Stimulated activated naive CD8-positive, alpha-beta T cell treated with anti-CD3 and anti-CD28 coated beads, Interleukin-15, amount 100 ng/mL, for 72 hours (primary cell): ENCODE measurements at regions not wholly inside any gene's neighbourhood (a gene's known extent, or its start where the extent isn't known, plus 50 kb on each side); places are given as distances from the start of the nearest gene placed in this dataset.

Source experiments
- ATAC-seq: fragments of 150-1000 bp; cut with Tn5 transposase; 2 replicates; pipeline ENCODE4 v1.10.0; 2021; ENCODE audit warnings: mild to moderate bottlenecking, moderate library complexity
- DNase-seq, 2 donors: peaks; one replicate each; pipeline ENCODE4 v3.0.0; 2021 to 2022
- H3K27ac Mint-ChIP-seq, 2 donors: one replicate each; pipeline ENCODE4 v1.8.0; 2022; ENCODE audit warnings: mild to moderate bottlenecking in 2 of 2, mixed read lengths in 2 of 2, moderate library complexity in 2 of 2
- H3K27me3 Mint-ChIP-seq: one replicate; pipeline ENCODE4 v1.8.0; 2022; ENCODE audit warnings: mixed read lengths
- H3K4me1 Mint-ChIP-seq: one replicate; pipeline ENCODE4 v1.8.0; 2022; ENCODE audit warnings: mild to moderate bottlenecking, mixed read lengths
- H3K4me3 Mint-ChIP-seq, 2 donors: one replicate each; pipeline ENCODE4 v1.8.0; 2022; ENCODE audit warnings: mild to moderate bottlenecking in 2 of 2, mixed read lengths in 2 of 2, moderate library complexity in 1 of 2
- H3K9me3 Mint-ChIP-seq, 2 donors: one replicate each; pipeline ENCODE4 v1.8.0; 2022; ENCODE audit warnings: mixed read lengths in 2 of 2

DNA sequence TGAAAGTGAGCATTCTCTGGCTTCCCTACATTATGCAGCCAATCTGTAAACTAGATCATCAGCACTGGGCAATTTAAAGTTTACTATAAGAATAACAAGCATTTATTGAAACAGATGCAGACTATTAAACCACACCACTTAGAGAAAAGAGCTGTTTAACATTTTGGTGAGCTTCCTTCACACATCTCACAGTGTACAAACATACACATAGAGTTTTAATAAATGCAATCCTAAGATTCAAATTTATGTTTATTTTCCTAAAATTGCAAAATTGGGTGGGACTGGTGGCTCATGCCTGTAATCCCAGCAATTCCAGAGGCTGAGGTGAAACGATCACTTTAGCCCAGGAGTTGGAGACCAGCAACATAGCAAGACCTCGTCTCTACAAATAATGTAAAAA is 199.3 kb downstream of the SH3BP4 start:
- DNase-seq, result no peak
- no peak for ATAC-seq
- H3K9me3 Mint-ChIP-seq, result no peaks in the 10 kb centered on the region
- H3K4me3 Mint-ChIP-seq, result no peak overlapping the region
- no peaks in the 10 kb centered on the region for H3K4me1 Mint-ChIP-seq
- no peak overlapping the region for H3K27ac Mint-ChIP-seq
- H3K27me3 Mint-ChIP-seq, result peaks cover 8% of the 10 kb centered on the region

DNA sequence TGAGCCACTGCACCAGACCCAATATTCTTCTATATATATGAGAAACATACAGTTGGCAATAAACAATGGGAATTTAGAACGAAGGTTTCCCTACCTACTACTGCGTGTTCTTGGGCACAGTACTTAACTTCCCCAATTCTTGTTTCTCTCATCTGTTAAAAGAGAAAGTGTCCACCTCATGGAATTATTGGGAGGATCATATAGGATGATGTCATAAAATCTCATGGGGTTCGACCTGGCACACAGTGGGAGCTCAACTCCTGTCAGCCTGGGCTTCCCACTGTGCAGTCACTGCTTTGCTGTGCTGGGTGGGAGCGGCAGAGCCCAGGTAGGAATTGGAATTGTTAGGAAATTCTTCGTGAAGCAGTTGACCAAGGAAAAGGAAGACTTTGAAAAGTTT is 203.3 kb downstream of the SH3BP4 start:
- Mint-ChIP-seq H3K27me3 (peaks cover 26% of the 10 kb centered on the region), H3K4me3 (no peak overlapping the region), H3K9me3 (no peaks in the 10 kb centered on the region), H3K27ac (no peak overlapping the region), H3K4me1 (no peaks in the 10 kb centered on the region)
- DNase-seq (no peak), ATAC-seq (no peak)

DNA sequence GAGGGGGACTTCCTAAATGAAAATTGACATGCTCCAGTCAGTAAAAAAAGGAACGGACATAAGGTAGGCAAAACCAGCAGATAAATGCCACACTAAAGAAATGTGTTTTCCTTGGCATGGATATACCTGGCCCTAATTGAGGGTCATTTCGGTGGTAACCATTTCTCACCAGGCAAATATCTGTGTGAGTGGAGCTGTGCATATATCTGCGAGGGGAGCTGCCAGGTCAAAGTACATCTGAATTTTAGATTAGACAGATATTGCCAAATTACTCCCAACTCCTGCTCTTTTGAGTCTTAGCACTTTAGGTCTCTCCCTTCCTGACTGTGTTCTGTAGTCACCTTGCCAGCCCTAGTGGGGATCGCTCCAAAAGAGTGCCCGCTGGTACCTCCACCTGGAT is 204.2 kb downstream of the SH3BP4 start:
- Mint-ChIP-seq H3K27ac (no peak overlapping the region), H3K4me3 (no peak overlapping the region), H3K4me1 (no peaks in the 10 kb centered on the region), H3K9me3 (no peaks in the 10 kb centered on the region), H3K27me3 (peaks cover 29% of the 10 kb centered on the region)
- DNase-seq, result no peak
- ATAC-seq, result no peak

DNA sequence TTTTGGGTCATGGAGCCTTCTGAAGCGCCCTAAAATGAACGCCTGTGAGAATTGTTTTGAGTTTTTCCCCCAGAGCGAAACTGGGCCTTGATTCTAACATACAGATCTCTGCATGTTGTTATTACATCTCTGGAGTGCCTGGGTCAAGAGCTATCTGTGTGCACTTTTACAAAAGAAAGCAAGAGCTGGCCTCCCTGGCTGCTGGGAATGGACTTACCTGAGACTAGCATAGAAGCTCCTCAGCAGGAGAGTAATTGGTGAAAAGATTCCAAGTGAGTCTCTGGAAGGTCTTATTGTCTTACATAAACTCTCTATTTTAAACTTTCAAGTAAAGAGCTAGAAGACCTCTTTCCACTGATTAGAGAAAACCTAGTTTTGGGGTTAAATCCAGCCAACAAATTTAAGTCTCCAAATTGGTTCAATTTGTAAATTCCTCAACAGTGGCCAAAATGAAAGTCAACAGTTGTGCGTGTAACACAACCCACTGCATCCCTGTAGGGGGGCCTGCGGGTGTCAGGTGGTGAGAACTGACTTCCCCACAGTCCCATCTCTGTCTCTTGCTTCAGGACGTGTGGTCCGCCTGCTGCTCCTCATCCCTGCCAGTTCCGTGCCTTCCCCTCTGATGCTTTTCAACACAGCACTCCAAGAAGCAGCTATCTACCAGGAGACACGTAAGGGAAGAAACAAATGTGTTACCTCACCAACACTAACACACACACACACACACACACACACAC is 206.1 kb downstream of the SH3BP4 start:
- Mint-ChIP-seq H3K4me1 (no peaks in the 10 kb centered on the region), H3K4me3 (no peak overlapping the region), H3K27ac (no peak overlapping the region), H3K9me3 (no peaks in the 10 kb centered on the region), H3K27me3 (peaks cover 39% of the 10 kb centered on the region)
- DNase-seq, result no peak
- no peak for ATAC-seq

DNA sequence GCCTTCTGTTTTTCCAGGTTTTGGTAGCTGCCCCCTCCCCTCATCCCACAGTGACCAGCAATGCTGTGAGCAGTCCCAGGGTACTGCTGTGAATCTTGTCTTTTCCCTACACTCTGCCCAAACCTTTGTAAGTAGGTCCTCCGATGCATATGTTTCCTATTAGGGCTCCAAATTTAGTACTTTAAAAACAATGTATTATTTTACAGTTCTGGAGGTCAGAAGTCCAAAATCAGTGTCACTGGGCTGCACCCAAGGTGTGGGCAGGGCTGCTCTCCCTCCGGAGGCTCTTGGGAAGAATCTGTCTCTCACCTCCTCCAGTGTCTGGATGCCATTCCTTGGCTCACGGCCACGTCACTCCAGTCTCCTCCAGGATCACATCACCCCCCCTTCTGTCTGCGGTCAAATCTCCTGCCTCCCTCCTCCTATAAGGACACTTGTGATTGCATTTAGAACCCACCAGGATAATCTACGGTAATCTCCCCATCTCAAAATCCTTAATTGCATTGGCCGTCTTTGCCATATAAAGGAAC is 208.5 kb downstream of the SH3BP4 start:
- Mint-ChIP-seq H3K27ac (no peak overlapping the region), H3K27me3 (peaks cover 42% of the 10 kb centered on the region)
- DNase-seq, result no peak

DNA sequence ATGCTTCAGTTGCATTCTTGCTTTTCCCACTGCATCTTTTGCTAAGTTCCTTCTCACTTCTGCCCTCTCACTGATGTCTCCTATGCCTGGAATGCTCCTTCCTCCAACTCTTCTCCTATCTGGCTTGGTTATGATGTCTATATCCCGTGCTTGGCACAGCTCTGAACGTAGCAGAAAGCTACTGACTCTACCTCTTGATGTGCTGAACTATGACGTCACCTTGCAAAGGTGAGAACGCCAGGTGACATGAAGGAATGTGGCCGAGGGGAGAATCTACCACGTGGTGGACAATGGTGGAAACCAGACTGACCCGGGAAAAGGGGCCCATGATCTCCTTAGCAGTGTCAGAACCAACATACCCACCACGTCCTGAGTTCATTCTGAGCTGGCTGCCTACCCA is 209.7 kb downstream of the SH3BP4 start:
- Mint-ChIP-seq H3K27ac (no peak overlapping the region), H3K9me3 (no peaks in the 10 kb centered on the region), H3K4me1 (no peaks in the 10 kb centered on the region), H3K27me3 (peaks cover 45% of the 10 kb centered on the region), H3K4me3 (no peak overlapping the region)
- DNase-seq (no peak), ATAC-seq (no peak)

More for the DNA sequence above, 208.5 kb downstream of the SH3BP4 start:
- no peaks in the 10 kb centered on the region for H3K9me3 Mint-ChIP-seq
- no peak overlapping the region for H3K4me3 Mint-ChIP-seq
- ATAC-seq, result no peak
- no peaks in the 10 kb centered on the region for H3K4me1 Mint-ChIP-seq

DNA sequence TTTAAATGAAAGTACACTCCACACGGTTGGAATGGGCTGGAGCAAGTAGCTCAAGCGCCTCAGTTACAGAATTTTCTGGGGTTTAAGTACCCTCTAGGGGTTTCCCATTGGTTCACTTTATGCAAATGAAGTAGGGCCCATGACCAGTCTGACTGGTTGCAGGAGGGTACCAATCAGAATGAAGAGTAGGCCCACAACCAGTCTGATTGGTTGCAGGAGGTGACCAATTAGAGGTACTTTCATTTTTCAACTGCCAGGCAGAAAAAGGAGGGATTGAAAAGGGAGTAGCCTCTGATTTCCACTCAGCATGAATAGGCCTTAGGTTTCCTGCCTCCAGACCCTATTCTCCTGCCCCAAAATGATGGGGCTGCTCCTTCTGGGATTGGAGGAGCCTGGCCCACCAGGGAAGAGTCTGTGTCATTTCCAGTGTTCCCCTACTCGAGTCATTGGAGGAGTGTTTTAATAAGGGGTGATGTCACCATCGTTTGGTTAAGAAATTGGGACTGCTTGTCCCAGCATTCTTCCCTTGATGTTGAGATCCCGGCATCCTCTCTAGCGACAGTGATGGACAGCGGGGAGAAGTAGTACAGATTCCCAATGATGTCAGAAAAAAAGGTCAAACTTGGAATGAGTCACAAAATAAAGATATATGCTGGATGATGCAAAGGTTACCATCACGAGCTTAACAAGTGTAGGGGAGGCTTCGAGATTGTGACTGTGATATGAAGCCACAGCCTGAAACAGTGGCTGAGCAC is 210.4 kb downstream of the SH3BP4 start:
- Mint-ChIP-seq H3K9me3 (no peaks in the 10 kb centered on the region), H3K4me3 (no peak overlapping the region), H3K4me1 (no peaks in the 10 kb centered on the region), H3K27me3 (peaks cover 42% of the 10 kb centered on the region), H3K27ac (no peak overlapping the region)
- no peak for ATAC-seq
- no peak for DNase-seq

DNA sequence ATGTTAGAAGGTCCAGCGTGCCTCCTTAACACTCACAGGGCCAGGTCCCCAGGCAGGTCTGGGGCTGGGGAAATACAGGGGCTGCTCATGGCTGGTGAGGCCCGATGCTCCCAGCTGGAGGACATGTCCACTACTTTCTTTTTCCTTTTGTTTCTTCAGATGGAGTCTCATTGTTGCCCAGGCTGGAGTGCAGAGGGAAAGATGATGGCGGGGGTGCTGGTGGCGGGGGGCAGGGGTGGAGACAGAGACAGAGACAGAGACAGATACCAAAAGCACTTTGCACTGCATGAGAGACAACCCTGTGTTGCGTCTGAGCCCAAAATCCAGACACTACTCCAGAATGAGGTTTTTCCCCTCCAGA is 211.0 kb downstream of the SH3BP4 start:
- Mint-ChIP-seq H3K9me3 (no peaks in the 10 kb centered on the region), H3K4me3 (no peak overlapping the region), H3K27me3 (peaks cover 42% of the 10 kb centered on the region), H3K4me1 (no peaks in the 10 kb centered on the region), H3K27ac (no peak overlapping the region)
- no peak for DNase-seq
- no peak for ATAC-seq

DNA sequence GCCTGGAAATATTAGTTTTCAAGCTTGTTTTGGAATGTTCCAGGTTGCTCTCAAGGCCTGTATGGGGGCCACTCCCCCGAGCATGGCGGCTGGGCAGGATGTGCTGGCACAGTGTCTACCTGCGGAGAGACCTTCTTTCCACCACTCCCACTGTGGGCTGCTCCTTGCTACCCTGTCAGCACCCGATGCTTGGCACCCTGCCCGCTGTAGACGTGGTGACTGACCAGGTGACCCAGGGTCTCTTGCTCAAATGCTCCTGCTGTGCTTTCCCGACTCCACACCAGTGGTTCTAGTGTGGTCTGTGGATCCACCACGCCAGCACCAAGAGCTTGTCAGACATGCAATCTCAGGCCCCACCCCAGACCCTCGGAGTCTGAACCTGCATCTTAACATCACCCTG is 213.3 kb downstream of the SH3BP4 start:
- ATAC-seq, result no peak
- H3K9me3 Mint-ChIP-seq, result peaks cover 5 to 14% of the 10 kb centered on the region in 2 donors
- DNase-seq, result no peak
- H3K27me3 Mint-ChIP-seq, result peaks cover 32% of the 10 kb centered on the region
- no peak overlapping the region for H3K4me3 Mint-ChIP-seq
- H3K27ac Mint-ChIP-seq, result no peak overlapping the region
- H3K4me1 Mint-ChIP-seq, result no peaks in the 10 kb centered on the region

DNA sequence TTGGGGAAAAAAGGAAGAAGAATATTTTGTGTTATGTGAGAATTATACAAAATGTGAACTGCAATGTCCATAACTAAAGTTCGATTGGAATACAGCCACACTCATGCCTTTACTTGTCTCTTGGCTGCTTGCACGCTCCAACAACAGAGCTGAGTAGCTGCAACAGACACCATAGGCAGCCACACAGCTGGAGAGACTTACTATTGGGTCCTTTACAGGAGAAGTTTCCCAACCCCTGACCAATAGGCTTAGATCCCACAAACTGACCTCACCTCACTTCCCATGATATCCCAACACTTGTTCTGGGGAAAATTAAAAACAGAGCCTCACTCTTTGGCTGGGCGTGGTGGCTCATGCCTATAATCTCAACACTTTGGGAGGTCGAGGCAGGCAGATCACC is 213.8 kb downstream of the SH3BP4 start:
- no peak for ATAC-seq
- Mint-ChIP-seq H3K27ac (no peak overlapping the region), H3K9me3 (peaks cover 5 to 14% of the 10 kb centered on the region in 2 donors), H3K4me1 (no peaks in the 10 kb centered on the region), H3K27me3 (peaks cover 32% of the 10 kb centered on the region), H3K4me3 (no peak overlapping the region)
- no peak for DNase-seq

DNA sequence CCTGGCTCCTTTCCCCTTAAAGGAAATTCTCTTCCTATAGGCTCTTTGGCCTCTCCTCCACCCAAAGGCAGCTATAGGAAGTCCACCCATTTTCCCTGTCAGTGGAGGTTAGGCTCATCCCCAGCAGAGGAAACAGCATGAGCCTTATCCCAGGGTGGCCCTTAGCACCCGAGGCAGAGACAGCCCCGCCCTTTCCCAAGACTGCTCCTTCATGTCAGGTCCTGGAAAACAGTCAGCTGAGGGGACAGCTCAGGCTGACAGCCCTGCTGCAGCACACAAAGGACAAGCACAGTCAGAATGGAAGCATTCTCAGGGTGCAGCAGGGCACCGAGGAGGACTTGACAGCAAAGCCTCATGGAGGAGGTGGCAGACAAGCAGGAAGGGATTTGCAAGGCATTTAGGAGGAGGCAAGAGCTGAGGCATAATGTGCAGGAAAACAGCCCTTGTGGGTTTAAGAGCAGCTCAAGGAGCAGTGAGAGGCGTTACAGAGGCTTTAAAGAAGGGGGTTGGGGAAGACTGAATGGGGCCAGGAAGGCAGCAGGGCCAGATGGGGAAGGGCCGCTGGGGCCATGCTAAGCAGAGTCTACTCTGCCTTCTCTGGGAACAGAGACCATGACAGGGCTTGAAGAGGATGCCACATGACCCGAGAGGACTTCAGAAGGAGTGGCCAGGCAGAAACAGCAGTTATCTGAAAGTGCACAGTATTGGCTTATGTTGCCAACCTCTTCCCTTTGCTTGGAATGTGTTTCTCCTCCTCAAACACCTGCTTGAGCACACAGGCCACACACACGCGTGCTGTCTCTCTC is 216.6 kb downstream of the SH3BP4 start:
- no peak for ATAC-seq
- H3K4me3 Mint-ChIP-seq, result no peak overlapping the region
- H3K27ac Mint-ChIP-seq, result no peak overlapping the region

DNA sequence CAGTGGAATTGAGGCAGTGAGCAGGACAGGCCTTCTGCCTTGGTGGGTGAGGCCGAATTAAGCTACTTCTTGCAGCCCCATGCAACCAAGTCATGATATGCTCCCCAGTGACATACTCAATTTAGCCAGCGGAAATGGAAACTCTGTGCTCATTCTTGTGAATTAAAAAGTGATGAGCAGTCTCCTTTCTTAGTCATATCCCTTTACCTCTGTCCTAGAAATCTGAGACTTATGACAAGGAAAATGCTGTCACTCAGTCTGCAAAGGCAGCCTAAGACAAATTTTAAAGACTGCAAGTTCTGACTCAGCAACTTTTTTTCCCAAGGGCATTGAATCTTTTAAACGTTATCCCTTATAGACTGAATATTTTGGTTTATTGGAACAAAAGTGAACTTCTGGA is 218.2 kb downstream of the SH3BP4 start:
- ATAC-seq (no peak), DNase-seq (no peak)
- peaks cover 5 to 14% of the 10 kb centered on the region in 2 donors for H3K9me3 Mint-ChIP-seq
- no peak overlapping the region for H3K4me3 Mint-ChIP-seq
- H3K4me1 Mint-ChIP-seq, result no peaks in the 10 kb centered on the region
- peaks cover 16% of the 10 kb centered on the region for H3K27me3 Mint-ChIP-seq
- no peak overlapping the region for H3K27ac Mint-ChIP-seq

More for the DNA sequence above, 216.6 kb downstream of the SH3BP4 start:
- no peaks in the 10 kb centered on the region for H3K4me1 Mint-ChIP-seq
- DNase-seq, result no peak
- peaks cover 14% of the 10 kb centered on the region for H3K27me3 Mint-ChIP-seq
- H3K9me3 Mint-ChIP-seq, result peaks cover 5 to 14% of the 10 kb centered on the region in 2 donors

DNA sequence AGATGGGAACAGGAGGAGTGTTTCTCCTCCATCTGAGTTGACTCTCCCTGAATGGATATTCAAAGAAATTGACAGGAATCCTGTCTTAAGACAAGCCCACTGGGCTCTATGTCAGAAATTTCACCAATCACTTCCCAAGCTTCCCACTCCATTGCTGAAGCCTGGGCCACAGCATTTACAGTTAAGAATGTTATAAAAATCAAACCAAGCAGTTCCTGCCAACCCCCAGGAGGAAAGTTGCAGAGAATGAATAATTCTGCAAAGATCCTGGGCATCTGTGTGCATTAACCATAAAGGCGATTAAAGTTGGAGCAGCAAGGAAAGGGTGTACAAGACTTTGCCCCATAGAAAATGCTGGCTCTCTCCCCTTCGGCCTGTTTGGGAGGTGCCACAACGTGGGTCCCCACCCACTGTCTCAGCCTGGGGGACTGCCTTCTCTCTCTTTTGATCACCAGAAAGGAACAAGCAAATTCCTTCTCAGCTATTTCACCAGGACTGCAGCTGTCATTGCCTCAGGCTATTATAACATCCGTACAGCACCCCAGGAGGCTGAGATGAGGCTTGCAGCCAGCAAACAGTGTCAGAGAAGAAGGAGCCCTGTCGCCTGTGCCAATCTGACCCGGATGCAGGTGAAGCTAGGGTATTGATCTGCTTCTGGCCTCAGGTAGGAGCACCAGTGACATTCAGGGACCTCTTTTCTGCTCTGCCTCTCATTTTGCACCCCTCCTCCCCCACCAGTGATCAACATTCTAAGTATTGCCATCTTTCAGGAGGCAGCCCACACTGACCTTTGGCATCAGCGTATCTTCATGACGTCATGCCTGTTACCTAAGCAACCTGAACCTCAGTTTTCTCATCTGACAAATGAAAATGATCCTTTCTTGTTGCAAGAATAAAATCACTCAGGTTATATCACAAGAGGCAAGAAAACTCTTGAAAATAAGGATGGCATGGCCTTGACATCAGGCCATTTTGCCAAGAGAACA is 219.0 kb downstream of the SH3BP4 start:
- Mint-ChIP-seq H3K4me1 (no peaks in the 10 kb centered on the region), H3K27ac (no peak overlapping the region), H3K9me3 (peaks cover 5 to 14% of the 10 kb centered on the region in 2 donors), H3K27me3 (peaks cover 18% of the 10 kb centered on the region), H3K4me3 (no peak overlapping the region)
- ATAC-seq (no peak), DNase-seq (no peak)

DNA sequence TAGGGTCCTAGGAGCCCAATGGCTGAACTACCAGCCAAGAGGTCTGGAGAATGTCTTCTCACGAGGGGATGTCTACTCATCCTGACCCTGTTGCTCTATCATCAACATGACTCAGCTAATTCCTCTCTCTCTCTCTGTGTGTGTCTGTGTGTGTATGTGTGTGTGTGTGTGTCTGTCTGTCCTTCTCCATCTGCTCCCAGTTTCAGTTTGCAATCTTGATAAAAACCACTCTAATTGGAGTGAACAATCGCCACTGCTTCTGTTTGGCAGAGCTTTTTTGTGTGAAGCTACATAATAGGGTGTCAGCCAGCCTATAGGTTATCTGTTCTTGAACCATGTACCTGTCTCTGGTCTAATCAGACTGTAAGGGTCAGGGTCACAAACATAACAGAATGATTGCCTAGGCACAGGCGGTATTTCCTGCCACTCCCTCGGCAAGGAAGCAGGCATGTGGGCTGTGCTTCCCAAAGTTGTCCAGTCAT is 219.8 kb downstream of the SH3BP4 start:
- Mint-ChIP-seq H3K4me3 (no peak overlapping the region), H3K9me3 (peaks cover 5 to 14% of the 10 kb centered on the region in 2 donors), H3K27me3 (peaks cover 10% of the 10 kb centered on the region), H3K27ac (no peak overlapping the region), H3K4me1 (no peaks in the 10 kb centered on the region)
- DNase-seq (no peak), ATAC-seq (no peak)

DNA sequence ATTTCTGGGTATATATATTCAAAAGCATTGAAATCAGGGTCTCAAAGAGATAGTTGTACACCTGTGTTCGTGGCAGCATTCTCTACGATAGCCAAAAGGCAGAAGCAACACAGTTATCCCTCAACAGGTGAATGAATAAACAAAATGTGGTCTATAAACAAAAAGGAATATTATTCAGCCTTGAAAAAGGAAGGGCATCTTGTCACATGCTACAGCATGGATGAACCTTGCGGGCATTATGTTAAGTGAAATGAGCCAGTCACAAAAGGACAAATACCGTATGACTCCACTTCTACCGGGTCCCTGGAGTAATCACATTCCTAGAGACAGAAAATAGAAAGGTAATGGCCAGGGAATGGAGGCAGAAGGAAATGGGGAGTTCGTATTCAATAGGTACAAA is 228.8 kb downstream of the SH3BP4 start:
- no peak overlapping the region for H3K27ac Mint-ChIP-seq
- no peak for ATAC-seq
- H3K27me3 Mint-ChIP-seq, result peaks cover 8% of the 10 kb centered on the region
- no peak for DNase-seq
- no peaks in the 10 kb centered on the region for H3K9me3 Mint-ChIP-seq
- H3K4me1 Mint-ChIP-seq, result no peaks in the 10 kb centered on the region
- H3K4me3 Mint-ChIP-seq, result no peak overlapping the region
